WTC11 (cell line): ENCODE measurements at regions not wholly inside any gene's neighbourhood (a gene's known extent, or its start where the extent isn't known, plus 50 kb on each side); places are given as distances from the start of the nearest gene placed in this dataset.

Experiments used
- CTCF ChIP-seq: fragments of 200-600 bp; IDR thresholded peaks from 2 replicates; pipeline ENCODE4 v1.8.0; 2022; ENCODE audit warnings: antibody characterized with exemption
- ELF4 ChIP-seq: sonication (generic); formaldehyde crosslinking; IDR thresholded peaks from 2 replicates; pipeline ENCODE4 v1.8.1; 2022; ENCODE audit warnings: low read depth, mild to moderate bottlenecking, moderate library complexity, missing genetic modification reagents
- GABPB1 ChIP-seq: sonication (generic); formaldehyde crosslinking; IDR thresholded peaks from 2 replicates; pipeline ENCODE4 v1.8.1; 2023; ENCODE audit warnings: mild to moderate bottlenecking, missing genetic modification reagents
- MAX ChIP-seq: sonication (generic); formaldehyde crosslinking; IDR thresholded peaks from 2 replicates; pipeline ENCODE4 v1.8.0; 2022; ENCODE audit warnings: mild to moderate bottlenecking, missing genetic modification reagents

GRCh38 chr1:190001187-190001586 lies 476.5 kb downstream of the BRINP3 start:
- TF ChIP-seq ELF4 (CRISPR knock-in tag): no peak
- no peak for TF ChIP-seq CTCF
- TF ChIP-seq GABPB1 (CRISPR knock-in tag): no peak
- TF ChIP-seq MAX: no peak
